K562 (cell line): ENCODE measurements at regions not wholly inside any gene's neighbourhood (a gene's known extent, or its start where the extent isn't known, plus 50 kb on each side); places are given as distances from the start of the nearest gene placed in this dataset.

ENCODE experiments used
- ATAC-seq: fragments of 200-7000 bp; cut with Tn5 transposase; 3 replicates; pipeline ENCODE4 v1.9.1; 2020; ENCODE audit warnings: moderate library complexity
- BruUV-seq: library from RNA; stranded (reverse); fragments of 400-500 nt; replicated peaks from 2 replicates; lab custom pipeline; 2021; lab: Mats Ljungman, UMichigan
- CTCF ChIA-PET: fragments of 300-600 bp; formaldehyde crosslinking; extraction: SDS; loops from one replicate; lab custom pipeline; 2021; ENCODE audit warnings: low intra/inter-chr PET ratio; lab: Yijun Ruan, JAX
- POLR2A ChIA-PET: fragments of 300-600, 350-650 bp; sonication (Branson Sonifier 250); formaldehyde crosslinking; extraction: SDS; loops from one replicate; lab custom pipeline; 2021; ENCODE audit warnings: antibody characterized with exemption, inconsistent platforms; lab: Yijun Ruan, JAX
- DNase-seq, 4 experiments: peaks; one replicate each; pipeline versions ENCODE4 v3.0.0 to v3.0.0-alpha.2; 2011 to 2018; ENCODE audit warnings: low spot score in 3 of 4, mixed read lengths in 3 of 4; ENCODE audit errors: extremely low read depth in 1 of 4
- FAIRE-seq: peaks from 2 replicates; lab custom pipeline; 2011; peaks lifted over from hg19 to GRCh38; lab: Jason Lieb, UNC
- H2AFZ ChIP-seq: 2 replicates; pipeline ENCODE4 v1.6.0; 2011; ENCODE audit warnings: low read depth, low read length, control low read depth, inconsistent platforms
- H3K27ac ChIP-seq: fragments of 200-600 bp; 3 replicates; pipeline ENCODE4 v1.8.0; 2011; ENCODE audit warnings: low read depth, mild to moderate bottlenecking, control low read depth, inconsistent platforms, low read length, moderate library complexity, mixed read lengths; ENCODE audit errors: extremely low read depth
- H3K27me3 ChIP-seq, 2 experiments: fragments of 300-600 bp in 1 of 2; 2 replicates in 1 of 2; 3 replicates in 1 of 2; pipeline versions ENCODE4 v1.6.0 to v1.8.0; 2011; ENCODE audit warnings: inconsistent platforms in 2 of 2, low read length in 2 of 2, mild to moderate bottlenecking in 1 of 2, mixed read lengths in 1 of 2, moderate library complexity in 1 of 2; ENCODE audit not compliant: control insufficient read depth in 2 of 2, insufficient read depth in 2 of 2
- H3K36me3 ChIP-seq: fragments of 300-600 bp; 3 replicates; pipeline ENCODE4 v1.8.0; 2011; ENCODE audit warnings: mild to moderate bottlenecking, low read length, inconsistent platforms; ENCODE audit not compliant: control insufficient read depth, insufficient read depth
- H3K4me1 ChIP-seq, 2 experiments: fragments of 200-600 bp in 1 of 2; replicated peaks in 1 of 2; 2 replicates in 1 of 2; 3 replicates in 1 of 2; pipeline versions ENCODE4 v1.5.1 to v1.8.0; 2011; ENCODE audit warnings: inconsistent platforms in 2 of 2, low read length in 2 of 2, mild to moderate bottlenecking in 1 of 2, mixed read lengths in 1 of 2, moderate library complexity in 1 of 2; ENCODE audit not compliant: control insufficient read depth in 2 of 2, insufficient read depth in 2 of 2
- H3K4me2 ChIP-seq: 2 replicates; pipeline ENCODE4 v1.6.1; 2011; ENCODE audit warnings: low read length, control low read depth, inconsistent platforms, mixed read lengths; ENCODE audit not compliant: insufficient read depth
- H3K4me3 ChIP-seq: fragments of 200-600 bp; sonication (generic), shearing (Covaris generic); 2 replicates; pipeline ENCODE4 v1.5.1; 2016; ENCODE audit warnings: control low read depth, inconsistent platforms
- H3K79me2 ChIP-seq: fragments of 200-600 bp; 3 replicates; pipeline ENCODE4 v1.8.0; 2011; ENCODE audit warnings: low read length, inconsistent platforms; ENCODE audit not compliant: control insufficient read depth, insufficient read depth
- H3K9ac ChIP-seq, 2 experiments: 2 replicates each; pipeline versions ENCODE4 v1.6.0 to v1.6.1; 2011; ENCODE audit warnings: low read depth in 2 of 2, low read length in 2 of 2, control low read depth in 1 of 2, inconsistent platforms in 1 of 2, mild to moderate bottlenecking in 1 of 2, mixed read lengths in 1 of 2; ENCODE audit not compliant: insufficient read depth in 1 of 2
- H3K9me1 ChIP-seq: one replicate; pipeline ENCODE4 v1.6.0; 2011; ENCODE audit warnings: inconsistent platforms, mild to moderate bottlenecking, low read length, moderate library complexity; ENCODE audit not compliant: control insufficient read depth, insufficient read depth
- H3K9me3 ChIP-seq: replicated peaks from 2 replicates; pipeline ENCODE4 v1.5.1; 2011; ENCODE audit warnings: low read depth, low read length, inconsistent platforms; ENCODE audit not compliant: control insufficient read depth, insufficient read depth
- H4K20me1 ChIP-seq: replicated peaks from 2 replicates; pipeline ENCODE4 v1.6.1; 2011; ENCODE audit warnings: low read length, inconsistent platforms, mixed read lengths; ENCODE audit not compliant: control insufficient read depth, insufficient read depth
- BRD9 ChIP-seq: fragments of 450-650 bp; IDR thresholded peaks from 2 replicates; pipeline ENCODE4 v1.6.1; 2018; ENCODE audit warnings: low read depth; ENCODE audit not compliant: partially characterized antibody
- HOXB6 ChIP-seq: fragments of 250-450 bp; sonication (Bioruptor Pico); IDR thresholded peaks from 2 replicates; pipeline ENCODE4 v1.5.1; 2022; ENCODE audit warnings: mild to moderate bottlenecking, borderline replicate concordance
- MYNN ChIP-seq, 2 experiments: sonication (generic); formaldehyde crosslinking in 1 of 2; IDR thresholded peaks; 2 replicates each; pipeline versions ENCODE4 v1.5.0 to v1.6.1; 2016 to 2020; ENCODE audit warnings: antibody characterized with exemption in 1 of 2, missing genetic modification reagents in 1 of 2
- NCOA4 ChIP-seq: fragments of 450-650 bp; IDR thresholded peaks from 2 replicates; pipeline ENCODE4 v1.6.1; 2018; ENCODE audit warnings: mild to moderate bottlenecking; ENCODE audit not compliant: partially characterized antibody
- TEAD4 ChIP-seq, 2 experiments: sonication (generic) in 1 of 2; formaldehyde crosslinking in 1 of 2; IDR thresholded peaks; 2 replicates each; pipeline versions ENCODE4 v1.6.1 to v1.8.0; 2012 to 2022; ENCODE audit warnings: borderline replicate concordance in 1 of 2, inconsistent platforms in 1 of 2, low read length in 1 of 2, mild to moderate bottlenecking in 1 of 2, missing genetic modification reagents in 1 of 2
- ZC3H8 ChIP-seq: fragments of 450-650 bp; IDR thresholded peaks from 2 replicates; pipeline ENCODE4 v1.6.1; 2017
- ZFP1 ChIP-seq: fragments of 450-650 bp; formaldehyde crosslinking; IDR thresholded peaks from 2 replicates; pipeline ENCODE4 v1.4.0; 2020; ENCODE audit warnings: mild to moderate bottlenecking, mixed read lengths
- ZNF24 ChIP-seq: fragments of 450-650 bp; IDR thresholded peaks from 2 replicates; pipeline ENCODE4 v1.6.1; 2016
- ZNF407 ChIP-seq: fragments of 450-650 bp; IDR thresholded peaks from 2 replicates; pipeline ENCODE4 v1.6.1; 2016; ENCODE audit warnings: low read depth
- ZNF431 ChIP-seq: sonication (generic); formaldehyde crosslinking; IDR thresholded peaks from 2 replicates; pipeline ENCODE4 v1.8.0; 2022; ENCODE audit warnings: mild to moderate bottlenecking, missing genetic modification reagents
- WGBS: fragments of 100-300 bp; shearing (Covaris generic); methylation state at CpG from one replicate; pipeline ENCODE4 v1.1.6; 2016; ENCODE audit warnings: low coverage, mixed read lengths; ENCODE audit not compliant: insufficient coverage; ENCODE audit errors: missing lambda C conversion rate; 5-methylcytosine and 5-hydroxymethylcytosine counted together
- in situ Hi-C: fragments of 300-500 bp; cut with MboI; formaldehyde crosslinking; loops from 4 replicates; pipeline ENCODE4 v1.15.0; 2018; ENCODE audit warnings: inconsistent platforms, mixed read lengths
- intact Hi-C: fragments of 100-400 bp; cut with micrococcal nuclease; formaldehyde crosslinking; loops from 2 replicates; pipeline ENCODE4 v1.14.2; 2022

DNA sequence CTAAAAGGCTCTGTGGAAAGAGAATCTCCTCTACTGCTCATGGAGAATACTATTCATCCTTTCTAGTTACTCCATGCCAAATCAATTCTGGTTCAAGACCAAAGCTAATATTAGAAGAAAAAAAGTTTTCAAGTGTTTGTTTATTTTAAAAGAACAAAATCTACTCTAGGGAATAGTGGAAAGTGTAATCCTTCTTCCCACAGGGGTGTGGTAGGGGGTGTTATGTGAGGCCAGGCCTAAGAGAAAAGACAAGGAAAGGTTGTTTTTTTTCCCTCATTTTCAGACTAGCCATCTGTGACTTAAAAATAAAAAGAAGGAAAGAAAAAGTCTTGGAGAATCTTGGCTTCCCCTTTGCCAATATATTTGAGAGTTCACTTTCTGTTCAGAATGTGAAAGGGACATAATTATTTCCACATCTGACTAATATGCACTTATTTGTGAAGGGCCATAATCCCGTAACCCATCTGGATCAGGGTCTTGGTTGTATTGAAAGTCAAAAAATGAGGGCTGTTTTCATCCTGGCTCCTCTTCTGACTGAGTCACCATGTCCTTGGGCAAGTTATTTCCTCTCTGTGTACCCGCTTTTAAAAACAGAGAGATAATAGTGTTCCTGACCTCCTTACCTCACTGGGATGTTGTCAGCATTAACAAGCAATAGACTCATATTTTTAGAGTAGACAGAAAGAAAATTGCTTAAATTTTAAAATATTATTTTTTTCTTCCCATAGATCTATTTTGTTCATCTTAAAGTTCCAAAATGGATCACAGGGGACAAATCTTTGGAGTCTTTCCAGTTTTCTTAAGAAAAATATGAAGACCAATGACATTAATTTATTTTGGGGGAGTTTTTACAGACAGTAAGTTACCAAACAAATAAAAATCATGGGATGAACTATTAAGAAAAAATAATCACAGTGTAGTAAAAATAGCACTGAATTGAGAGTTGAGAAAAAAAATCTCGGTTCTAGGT is 233.7 kb downstream of the IBTK start:
- ChIA-PET POLR2A (no interaction called here), CTCF (no interaction called here)
- DNase-seq (no peak), ATAC-seq (no peak), FAIRE-seq (no peak)
- H4K20me1 ChIP-seq, result no peaks in the 10 kb centered on the region
- no peak overlapping the region for H2AFZ ChIP-seq
- intact Hi-C loops, result no loop called here
- no peaks in the 10 kb centered on the region for H3K79me2 ChIP-seq
- no peaks in the 10 kb centered on the region for H3K27me3 ChIP-seq
- no peak overlapping the region for H3K9ac ChIP-seq
- BruUV-seq, result no TSS peak
- no peak overlapping the region for H3K4me2 ChIP-seq
- H3K27ac ChIP-seq, result no peak overlapping the region
- H3K9me3 ChIP-seq, result no peaks in the 10 kb centered on the region
- H3K36me3 ChIP-seq, result no peaks in the 10 kb centered on the region
- no peaks in the 10 kb centered on the region for H3K4me1 ChIP-seq
- H3K9me1 ChIP-seq, result no peaks in the 10 kb centered on the region
- in situ Hi-C loops, result no loop called here
- WGBS, result 0% methylated on average over 3 of the region's 3 CpGs
- H3K4me3 ChIP-seq, result no peak overlapping the region
- TF ChIP-seq TEAD4 (IDR thresholded peaks at IDR 0.05; ENCODE audit: low read length), result no peak
- no peak for TF ChIP-seq TEAD4 (CRISPR knock-in tag; IDR thresholded peaks at IDR 0.05; ENCODE audit: borderline replicate concordance)
- TF ChIP-seq ZNF24, result no peak
- no peak for TF ChIP-seq ZNF407
- no peak for TF ChIP-seq ZC3H8
- no peak for TF ChIP-seq ZFP1 (CRISPR knock-in tag)
- TF ChIP-seq ZNF431 (CRISPR knock-in tag), result no peak
- no peak for TF ChIP-seq NCOA4
- no peak for TF ChIP-seq BRD9
- TF ChIP-seq MYNN (IDR thresholded peaks at IDR 0.05), result no peak
- TF ChIP-seq MYNN (CRISPR knock-in tag; IDR thresholded peaks at IDR 0.05), result no peak
- TF ChIP-seq HOXB6 (CRISPR knock-in tag), result no peak
